WERI-Rb-1 (cell line): ENCODE measurements at regions not wholly inside any gene's neighbourhood (a gene's known extent, or its start where the extent isn't known, plus 50 kb on each side); places are given as distances from the start of the nearest gene placed in this dataset.

ENCODE experiments used
- DNase-seq: peaks from one replicate; pipeline ENCODE4 v3.0.0-alpha.2; 2020
- H3K27ac ChIP-seq: fragments of 250-450 bp; sonication (Bioruptor Pico); 2 replicates; pipeline ENCODE4 v1.5.1; 2020; ENCODE audit warnings: mild to moderate bottlenecking, moderate library complexity
- H3K27me3 ChIP-seq: fragments of 250-450 bp; sonication (Bioruptor Pico); 2 replicates; pipeline ENCODE4 v1.5.1; 2021; ENCODE audit warnings: mild to moderate bottlenecking, low read depth, moderate library complexity; ENCODE audit not compliant: insufficient read depth, severe bottlenecking
- H3K36me3 ChIP-seq: fragments of 250-450 bp; sonication (Bioruptor Pico); 2 replicates; pipeline ENCODE4 v1.5.1; 2020; ENCODE audit warnings: mild to moderate bottlenecking, moderate library complexity
- H3K4me3 ChIP-seq: 2 replicates; pipeline ENCODE4 v1.5.1; 2011; ENCODE audit warnings: low read depth, mild to moderate bottlenecking, control low read depth, low read length
- H3K9me3 ChIP-seq: fragments of 250-450 bp; sonication (Bioruptor Pico); 2 replicates; pipeline ENCODE4 v1.5.1; 2021; ENCODE audit warnings: mild to moderate bottlenecking, moderate library complexity; ENCODE audit not compliant: severe bottlenecking
- CTCF ChIP-seq: IDR thresholded peaks from 2 replicates; pipeline ENCODE4 v1.5.1; 2011; ENCODE audit warnings: low read depth, mild to moderate bottlenecking, control low read depth, inconsistent platforms, low read length

DNA sequence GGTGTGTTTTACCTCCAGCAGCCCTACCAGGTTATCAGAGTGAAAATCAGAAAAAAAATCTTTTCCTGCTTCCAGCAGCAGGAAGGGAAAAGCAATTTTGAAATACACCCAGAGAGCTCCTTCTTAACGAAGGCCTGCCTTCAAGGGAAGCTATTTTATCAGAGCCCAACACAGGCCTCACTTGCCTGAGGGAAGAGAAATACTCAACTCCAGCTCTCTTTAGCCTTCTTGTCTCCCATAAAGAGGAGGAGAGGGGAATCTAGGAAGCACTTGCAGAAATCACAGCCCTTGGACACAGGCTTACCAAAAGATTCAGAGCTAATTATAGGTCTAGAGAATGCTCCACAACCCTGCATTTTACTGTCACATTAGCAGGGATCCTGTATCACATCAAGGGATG, 896.1 kb upstream of the CNTNAP5 start:
- TF ChIP-seq CTCF, result no peak
- DNase-seq, result no peak
- Histone ChIP-seq H3K9me3 (no peaks in the 10 kb centered on the region), H3K27ac (no peak overlapping the region), H3K27me3 (no peaks in the 10 kb centered on the region), H3K4me3 (no peak overlapping the region), H3K36me3 (no peaks in the 10 kb centered on the region)

- no peak for TF ChIP-seq CTCF
- no peak overlapping the region for H3K27ac ChIP-seq
- no peaks in the 10 kb centered on the region for H3K9me3 ChIP-seq
- no peak for DNase-seq
- no peaks in the 10 kb centered on the region for H3K27me3 ChIP-seq
- no peaks in the 10 kb centered on the region for H3K36me3 ChIP-seq
- no peak overlapping the region for H3K4me3 ChIP-seq
Measured at GRCh38 chr2:123136419-123136818, 888.7 kb upstream of the CNTNAP5 start.

DNA sequence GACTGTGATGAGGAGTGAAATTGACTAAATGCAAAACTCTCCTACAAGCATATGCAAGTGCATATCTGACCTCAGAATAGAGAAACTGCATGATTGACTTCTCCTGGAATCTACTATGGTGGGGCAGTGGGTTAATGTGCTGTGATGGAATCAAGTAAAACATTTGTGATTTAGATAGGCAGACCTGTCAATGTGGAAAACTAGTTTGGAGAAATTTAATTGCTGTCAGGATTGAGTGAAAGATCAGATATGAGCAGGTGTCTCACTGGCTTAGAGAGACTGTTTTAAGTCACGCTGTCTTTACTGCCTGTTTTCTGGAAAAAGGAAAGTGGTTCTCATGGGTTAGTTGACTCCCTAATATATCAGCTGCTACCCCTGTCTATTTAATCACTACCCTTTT, 881.0 kb upstream of the CNTNAP5 start:
- H3K36me3 ChIP-seq, result no peaks in the 10 kb centered on the region
- no peak overlapping the region for H3K4me3 ChIP-seq
- TF ChIP-seq CTCF, result no peak
- no peak overlapping the region for H3K27ac ChIP-seq
- no peaks in the 10 kb centered on the region for H3K27me3 ChIP-seq
- no peak for DNase-seq
- H3K9me3 ChIP-seq, result no peaks in the 10 kb centered on the region

DNA sequence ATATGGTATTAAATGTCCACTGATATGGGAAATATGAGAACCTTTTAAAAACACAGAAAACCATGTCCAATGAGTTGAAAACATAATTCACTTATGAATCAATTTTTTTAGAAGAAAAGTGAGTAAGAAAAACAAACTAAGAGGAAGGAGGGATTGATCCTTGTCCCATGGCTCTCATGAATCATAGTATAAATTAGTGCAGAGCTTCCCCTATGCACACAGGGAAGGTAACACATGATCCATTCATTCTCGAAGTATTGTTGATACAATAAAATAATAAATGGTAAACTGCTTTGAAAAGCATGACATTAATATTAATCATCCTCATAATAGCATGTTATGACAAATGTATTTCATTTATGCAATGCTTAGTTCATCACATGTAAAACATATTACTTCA, 872.0 kb upstream of the CNTNAP5 start:
- H3K27ac ChIP-seq, result no peak overlapping the region
- no peaks in the 10 kb centered on the region for H3K36me3 ChIP-seq
- TF ChIP-seq CTCF, result no peak
- no peak for DNase-seq
- no peaks in the 10 kb centered on the region for H3K27me3 ChIP-seq
- H3K4me3 ChIP-seq, result no peak overlapping the region
- H3K9me3 ChIP-seq, result no peaks in the 10 kb centered on the region

DNA sequence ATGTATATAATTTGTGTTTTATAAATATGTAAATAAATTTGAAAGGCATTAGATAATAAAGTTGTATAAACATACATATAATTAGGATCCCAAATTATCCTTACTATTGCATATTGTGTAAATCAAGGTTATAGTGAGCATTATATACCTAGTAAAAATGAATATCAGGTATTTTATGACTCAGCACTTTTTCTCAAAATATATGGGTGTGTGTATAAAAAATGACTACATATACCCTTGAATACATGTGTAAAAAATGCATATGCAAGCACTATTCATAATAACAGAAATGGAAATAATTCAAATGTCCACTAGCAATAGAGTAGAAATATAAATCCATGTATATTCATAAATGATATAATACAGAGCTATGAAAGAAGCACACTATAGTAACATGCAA, 870.9 kb upstream of the CNTNAP5 start:
- Histone ChIP-seq H3K27ac (no peak overlapping the region), H3K4me3 (no peak overlapping the region), H3K36me3 (no peaks in the 10 kb centered on the region), H3K9me3 (no peaks in the 10 kb centered on the region), H3K27me3 (no peaks in the 10 kb centered on the region)
- no peak for DNase-seq
- no peak for TF ChIP-seq CTCF

GRCh38 chr2:123157016-123157415, 868.1 kb upstream of the CNTNAP5 start:
- no peak for DNase-seq
- Histone ChIP-seq H3K36me3 (no peaks in the 10 kb centered on the region), H3K4me3 (no peak overlapping the region), H3K27me3 (no peaks in the 10 kb centered on the region), H3K27ac (no peak overlapping the region), H3K9me3 (no peaks in the 10 kb centered on the region)
- TF ChIP-seq CTCF, result no peak
